ENCODE measurements at regions not wholly inside any gene's neighbourhood (a gene's known extent, or its start where the extent isn't known, plus 50 kb on each side); places are given as distances from the start of the nearest gene placed in this dataset.
"Not testable (repeated sequence)": the region's sequence is repeated elsewhere in the genome, so short reads cannot be mapped to it uniquely, and the experiment has no call there.

GRCh38 chr10:6924166-6924565, 344.1 kb upstream of the PRKCQ start:
- no peak for TF ChIP-seq CTCF (IDR thresholded peaks at IDR 0.05; ENCODE audit: insufficient read depth, low read depth, low read length, missing control alignments)
- no peak overlapping the region for H3K4me3 ChIP-seq (ENCODE audit: low read length)
- peak; percentile 78 for DNase-seq (ENCODE audit: low read depth)

GRCh38 chr10:6921026-6921425, 340.9 kb upstream of the PRKCQ start:
- H3K4me3 ChIP-seq (ENCODE audit: low read length); DNase-seq (ENCODE audit: low read depth): not testable (repeated sequence)

GRCh38 chr10:6920072-6921019, 340.3 kb upstream of the PRKCQ start:
- peak; percentile 73 for DNase-seq (ENCODE audit: low read depth)
- no peak overlapping the region for H3K4me3 ChIP-seq (ENCODE audit: low read length)
- TF ChIP-seq CTCF (IDR thresholded peaks at IDR 0.05; ENCODE audit: insufficient read depth, low read depth, low read length, missing control alignments): peak; percentile 87

- no peak for TF ChIP-seq CTCF (IDR thresholded peaks at IDR 0.05; ENCODE audit: insufficient read depth, low read depth, low read length, missing control alignments)
- DNase-seq (ENCODE audit: low read depth): no peak
Measured at GRCh38 chr10:6919077-6919476, 339.0 kb upstream of the PRKCQ start.

GRCh38 chr10:6918305-6918704, 338.2 kb upstream of the PRKCQ start:
- no peak overlapping the region for H3K4me3 ChIP-seq (ENCODE audit: low read length)
- no peak for TF ChIP-seq CTCF (IDR thresholded peaks at IDR 0.05; ENCODE audit: insufficient read depth, low read depth, low read length, missing control alignments)
- DNase-seq (ENCODE audit: low read depth): peak; percentile 15

More at GRCh38 chr10:6919077-6919476, 339.0 kb upstream of the PRKCQ start:
- H3K4me3 ChIP-seq (ENCODE audit: low read length): no peak overlapping the region

GRCh38 chr10:6917125-6917524, 337.0 kb upstream of the PRKCQ start:
- H3K4me3 ChIP-seq (ENCODE audit: low read length): no peak overlapping the region
- no peak for DNase-seq (ENCODE audit: low read depth)
- TF ChIP-seq CTCF (IDR thresholded peaks at IDR 0.05; ENCODE audit: insufficient read depth, low read depth, low read length, missing control alignments): no peak

- H3K4me3 ChIP-seq (ENCODE audit: low read length): no peak overlapping the region
- no peak for DNase-seq (ENCODE audit: low read depth)
- TF ChIP-seq CTCF (IDR thresholded peaks at IDR 0.05; ENCODE audit: insufficient read depth, low read depth, low read length, missing control alignments): no peak
Measured at GRCh38 chr10:6916601-6917000, 336.5 kb upstream of the PRKCQ start.

Measured in epithelial cell of esophagus (primary cell).